SH-SY5Y (cell line): ENCODE measurements at regions not wholly inside any gene's neighbourhood (a gene's known extent, or its start where the extent isn't known, plus 50 kb on each side); places are given as distances from the start of the nearest gene placed in this dataset.

Experiments used
- GATA2 ChIP-seq: IDR thresholded peaks from 2 replicates; pipeline ENCODE4 v1.6.1; 2011; ENCODE audit warnings: mild to moderate bottlenecking, low read depth, low read length
- GATA3 ChIP-seq: IDR thresholded peaks from 2 replicates; pipeline ENCODE4 v1.6.1; 2011; ENCODE audit warnings: low read depth, mild to moderate bottlenecking, low read length, moderate library complexity

DNA sequence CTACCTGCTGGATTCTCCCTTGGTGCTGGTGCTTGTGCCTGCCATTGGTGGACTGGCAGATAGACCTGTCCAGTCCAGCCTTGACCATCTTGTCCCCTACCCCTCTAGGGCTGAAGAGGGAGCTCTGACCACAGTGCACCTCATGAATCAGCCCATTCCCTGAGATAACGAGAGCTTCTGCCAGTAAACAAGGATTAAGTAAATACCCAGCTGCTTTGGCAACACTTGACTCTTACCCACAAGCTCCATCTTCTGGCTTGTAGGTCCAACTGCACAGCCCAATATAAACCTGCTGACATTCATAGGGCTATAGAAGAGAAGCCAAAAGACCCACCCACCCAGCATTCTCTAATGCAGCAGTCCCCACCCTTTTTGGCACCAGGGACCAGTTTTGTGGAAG is 186.4 kb downstream of the PIK3C3 start:
- no peak for TF ChIP-seq GATA2
- TF ChIP-seq GATA3, result no peak
